OCI-LY1 (cell line): ENCODE measurements at regions not wholly inside any gene's neighbourhood (a gene's known extent, or its start where the extent isn't known, plus 50 kb on each side); places are given as distances from the start of the nearest gene placed in this dataset.

Experiments
- H2AFZ ChIP-seq: fragments of 200-600 bp; sonication (generic), shearing (Covaris generic); 2 replicates; pipeline ENCODE4 v1.6.0; 2014; ENCODE audit warnings: antibody characterized with exemption, mild to moderate bottlenecking, low read length
- H3F3A ChIP-seq: fragments of 200-600 bp; sonication (generic), shearing (Covaris generic); 2 replicates; pipeline ENCODE4 v1.6.0; 2014; ENCODE audit warnings: mild to moderate bottlenecking, antibody characterized with exemption, low read length, moderate library complexity; ENCODE audit not compliant: insufficient read depth
- H3K27ac ChIP-seq: fragments of 200-600 bp; sonication (generic); 2 replicates; pipeline ENCODE4 v1.5.1; 2014; ENCODE audit warnings: low read length, mixed run types, mild to moderate bottlenecking, low read depth; ENCODE audit not compliant: poor library complexity, severe bottlenecking
- H3K27me3 ChIP-seq: fragments of 200-600 bp; sonication (generic); 2 replicates; pipeline ENCODE4 v1.6.0; 2014; ENCODE audit warnings: antibody characterized with exemption, mild to moderate bottlenecking, low read length, moderate library complexity; ENCODE audit not compliant: insufficient read depth
- H3K36me3 ChIP-seq: fragments of 200-600 bp; sonication (generic); 2 replicates; pipeline ENCODE4 v1.6.1; 2014; ENCODE audit warnings: mild to moderate bottlenecking, antibody characterized with exemption, low read length, moderate library complexity, mixed read lengths; ENCODE audit not compliant: insufficient read depth
- H3K4me1 ChIP-seq: fragments of 200-600 bp; sonication (generic); 2 replicates; pipeline ENCODE4 v1.5.1; 2014; ENCODE audit warnings: mild to moderate bottlenecking, low read length, moderate library complexity; ENCODE audit not compliant: insufficient read depth, severe bottlenecking
- H3K4me2 ChIP-seq: fragments of 200-600 bp; sonication (generic), shearing (Covaris generic); 2 replicates; pipeline ENCODE4 v1.6.1; 2014; ENCODE audit warnings: low read length
- H3K4me3 ChIP-seq: fragments of 200-600 bp; sonication (generic); 2 replicates; pipeline ENCODE4 v1.5.1; 2014; ENCODE audit warnings: low read length, low read depth, mild to moderate bottlenecking, mixed read lengths; ENCODE audit not compliant: poor library complexity, severe bottlenecking
- H3K79me2 ChIP-seq: fragments of 200-600 bp; shearing (Covaris generic); 2 replicates; pipeline ENCODE4 v1.6.1; 2016; ENCODE audit warnings: mixed run types, low read length, mixed read lengths; ENCODE audit not compliant: insufficient read depth
- H3K9ac ChIP-seq: fragments of 200-600 bp; sonication (generic), shearing (Covaris generic); 2 replicates; pipeline ENCODE4 v1.6.1; 2014; ENCODE audit warnings: mild to moderate bottlenecking, low read length, mixed read lengths
- H3K9me2 ChIP-seq: fragments of 200-600 bp; sonication (generic), shearing (Covaris generic); 2 replicates; pipeline ENCODE4 v1.6.1; 2014; ENCODE audit warnings: low read depth, mild to moderate bottlenecking, low read length, mixed read lengths
- H3K9me3 ChIP-seq: fragments of 200-600 bp; shearing (Covaris generic); 2 replicates; pipeline ENCODE4 v1.6.1; 2014; ENCODE audit warnings: low read length, mixed read lengths
- H4K20me1 ChIP-seq: fragments of 200-600 bp; sonication (generic), shearing (Covaris generic); 2 replicates; pipeline ENCODE4 v1.6.0; 2016; ENCODE audit warnings: mild to moderate bottlenecking, low read length; ENCODE audit not compliant: insufficient read depth
- CTCF ChIP-seq: fragments of 200-600 bp; sonication (generic), shearing (Covaris generic); IDR thresholded peaks from 2 replicates; pipeline ENCODE4 v1.5.1; 2017; ENCODE audit warnings: mild to moderate bottlenecking, antibody characterized with exemption, low read length, moderate library complexity, mixed read lengths
- EZH2 ChIP-seq: fragments of 200-600 bp; sonication (generic), shearing (Covaris generic); IDR thresholded peaks from 2 replicates; pipeline ENCODE4 v1.8.0; 2017; ENCODE audit warnings: borderline replicate concordance, mixed run types, mild to moderate bottlenecking, antibody characterized with exemption, low read length, moderate library complexity, mixed read lengths

- H3K4me1 ChIP-seq: no peaks in the 10 kb centered on the region
These were observed 169.1 kb downstream of the KCTD12 start for GRCh38 chr13:76717092-76717491.

GRCh38 chr13:76715621-76716020, 170.6 kb downstream of the KCTD12 start:
- H3K4me1 ChIP-seq: no peaks in the 10 kb centered on the region
- no peak overlapping the region for H2AFZ ChIP-seq
- no peaks in the 10 kb centered on the region for H3F3A ChIP-seq
- H3K27ac ChIP-seq: no peak overlapping the region
- H4K20me1 ChIP-seq: no peaks in the 10 kb centered on the region
- H3K9ac ChIP-seq: no peak overlapping the region
- no peak overlapping the region for H3K4me2 ChIP-seq
- no peaks in the 10 kb centered on the region for H3K36me3 ChIP-seq
- no peaks in the 10 kb centered on the region for H3K27me3 ChIP-seq
- no peaks in the 10 kb centered on the region for H3K9me3 ChIP-seq
- H3K4me3 ChIP-seq: no peak overlapping the region
- no peaks in the 10 kb centered on the region for H3K79me2 ChIP-seq
- H3K9me2 ChIP-seq: no peaks in the 10 kb centered on the region
- TF ChIP-seq CTCF (no peak), EZH2 (no peak)

More at GRCh38 chr13:76717092-76717491, 169.1 kb downstream of the KCTD12 start:
- Histone ChIP-seq H3K4me3 (no peak overlapping the region), H3K9me3 (no peaks in the 10 kb centered on the region), H3K36me3 (no peaks in the 10 kb centered on the region), H3K27me3 (no peaks in the 10 kb centered on the region), H3K79me2 (no peaks in the 10 kb centered on the region), H3K9ac (no peak overlapping the region), H4K20me1 (no peaks in the 10 kb centered on the region), H3K9me2 (no peaks in the 10 kb centered on the region), H2AFZ (no peak overlapping the region), H3F3A (no peaks in the 10 kb centered on the region), H3K27ac (no peak overlapping the region), H3K4me2 (no peak overlapping the region)
- TF ChIP-seq EZH2: no peak
- no peak for TF ChIP-seq CTCF

- no peaks in the 10 kb centered on the region for H3K79me2 ChIP-seq
- H3F3A ChIP-seq: no peaks in the 10 kb centered on the region
- H3K4me3 ChIP-seq: no peak overlapping the region
- no peaks in the 10 kb centered on the region for H3K27me3 ChIP-seq
- no peak overlapping the region for H3K27ac ChIP-seq
- no peaks in the 10 kb centered on the region for H3K36me3 ChIP-seq
- H3K4me2 ChIP-seq: no peak overlapping the region
- TF ChIP-seq CTCF (no peak), EZH2 (no peak)
- no peaks in the 10 kb centered on the region for H3K4me1 ChIP-seq
- no peaks in the 10 kb centered on the region for H3K9me3 ChIP-seq
- H2AFZ ChIP-seq: no peak overlapping the region
- H4K20me1 ChIP-seq: no peaks in the 10 kb centered on the region
- H3K9ac ChIP-seq: no peak overlapping the region
- H3K9me2 ChIP-seq: no peaks in the 10 kb centered on the region
These were observed 171.1 kb downstream of the KCTD12 start for GRCh38 chr13:76715075-76715474.
